Naive thymus-derived CD4-positive, alpha-beta T cell (primary cell): ENCODE measurements at regions not wholly inside any gene's neighbourhood (a gene's known extent, or its start where the extent isn't known, plus 50 kb on each side); places are given as distances from the start of the nearest gene placed in this dataset.

Experiments
- ATAC-seq: fragments of 150-1000 bp; cut with Tn5 transposase; 2 replicates; pipeline ENCODE4 v1.10.0; 2021; ENCODE audit warnings: mild to moderate bottlenecking, moderate library complexity
- CTCF ChIA-PET: fragments of 350-600 bp; sonication (Branson Sonifier 250); formaldehyde crosslinking; loops from one replicate; lab custom pipeline; 2021; ENCODE audit warnings: antibody characterized with exemption; lab: Charles Lee
- POLR2A ChIA-PET: fragments of 350-600 bp; sonication (Branson Sonifier 250); formaldehyde crosslinking; loops from one replicate; lab custom pipeline; 2021; ENCODE audit warnings: antibody characterized with exemption, inconsistent platforms; lab: Charles Lee
- DNase-seq, 9 donors: peaks; one replicate each; pipeline versions ENCODE4 v3.0.0 to v3.0.0-alpha.2; 2020 to 2022; ENCODE audit warnings: mixed read lengths in 1 of 9
- H3K27ac ChIP-seq: one replicate; pipeline ENCODE4 v1.7.0; 2013; ENCODE audit warnings: mild to moderate bottlenecking, low read depth, low read length, moderate library complexity
- H3K27me3 ChIP-seq, 2 donors: one replicate each; pipeline ENCODE4 v1.7.0; 2013; ENCODE audit warnings: low read length in 2 of 2, mild to moderate bottlenecking in 2 of 2, moderate library complexity in 2 of 2; ENCODE audit not compliant: control insufficient read depth in 2 of 2, insufficient read depth in 2 of 2
- H3K36me3 ChIP-seq, 3 experiments: 1 replicate in 2 of 3; 2 replicates in 1 of 3; pipeline ENCODE4 v1.7.0; 2013; ENCODE audit warnings: low read length in 3 of 3, mild to moderate bottlenecking in 3 of 3, moderate library complexity in 1 of 3; ENCODE audit not compliant: insufficient read depth in 3 of 3, control insufficient read depth in 2 of 3
- H3K4me1 ChIP-seq, 2 donors: one replicate each; pipeline ENCODE4 v1.7.0; 2013; ENCODE audit warnings: low read length in 2 of 2, mild to moderate bottlenecking in 2 of 2, moderate library complexity in 1 of 2; ENCODE audit not compliant: control insufficient read depth in 2 of 2, insufficient read depth in 2 of 2
- H3K4me3 ChIP-seq: 2 replicates; pipeline ENCODE4 v1.7.0; 2013; ENCODE audit warnings: mild to moderate bottlenecking, low read length
- H3K9me3 ChIP-seq, 3 experiments: 1 replicate in 2 of 3; 2 replicates in 1 of 3; pipeline ENCODE4 v1.7.0; 2013; ENCODE audit warnings: low read length in 3 of 3; ENCODE audit not compliant: control insufficient read depth in 2 of 3
- H3K27ac Mint-ChIP-seq, 9 donors: one replicate each; pipeline ENCODE4 v1.8.0; 2020 to 2022; ENCODE audit warnings: mixed read lengths in 9 of 9, mild to moderate bottlenecking in 8 of 9, moderate library complexity in 5 of 9, inconsistent platforms in 2 of 9
- H3K27me3 Mint-ChIP-seq, 5 donors: one replicate each; pipeline ENCODE4 v1.8.0; 2021 to 2022; ENCODE audit warnings: mixed read lengths in 5 of 5, mild to moderate bottlenecking in 1 of 5
- H3K36me3 Mint-ChIP-seq, 5 donors: one replicate each; pipeline ENCODE4 v1.8.0; 2020 to 2022; ENCODE audit warnings: mixed read lengths in 5 of 5, mild to moderate bottlenecking in 3 of 5, inconsistent platforms in 1 of 5
- H3K4me1 Mint-ChIP-seq, 7 donors: one replicate each; pipeline ENCODE4 v1.8.0; 2020 to 2022; ENCODE audit warnings: mixed read lengths in 7 of 7, mild to moderate bottlenecking in 3 of 7, inconsistent platforms in 1 of 7
- H3K4me3 Mint-ChIP-seq, 10 donors: one replicate each; pipeline ENCODE4 v1.8.0; 2020 to 2022; ENCODE audit warnings: mild to moderate bottlenecking in 10 of 10, mixed read lengths in 10 of 10, moderate library complexity in 6 of 10, inconsistent platforms in 2 of 10
- H3K9me3 Mint-ChIP-seq, 11 donors: one replicate each; pipeline ENCODE4 v1.8.0; 2020 to 2022; ENCODE audit warnings: mixed read lengths in 11 of 11, mild to moderate bottlenecking in 4 of 11, inconsistent platforms in 1 of 11, moderate library complexity in 1 of 11
- intact Hi-C, 2 donors: fragments of 100-400 bp; cut with micrococcal nuclease; formaldehyde crosslinking; loops; one replicate each; pipeline ENCODE4 v1.15.1; 2023

DNA sequence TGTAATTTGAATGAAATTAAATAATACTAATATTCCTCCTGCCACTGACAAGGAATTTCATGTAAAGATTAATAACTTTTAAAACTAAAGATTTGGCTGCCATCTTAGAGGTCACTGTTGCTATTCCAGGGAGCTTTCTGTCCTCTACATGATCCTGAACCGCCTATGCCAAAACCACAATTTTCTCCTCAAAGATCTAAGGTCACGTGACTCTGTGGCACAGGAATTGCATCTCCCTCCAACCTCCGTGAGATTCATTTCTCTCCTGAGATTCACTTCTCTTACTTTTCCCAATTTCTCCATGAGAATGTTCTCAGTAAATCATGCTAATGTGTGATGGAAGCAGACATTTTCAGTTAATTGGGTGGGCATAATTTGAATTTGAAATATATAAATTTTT lies 379.6 kb upstream of the TSHZ2 start:
- POLR2A ChIA-PET: no interaction called here
- no peaks in the 10 kb centered on the region for H3K4me1 ChIP-seq

DNA sequence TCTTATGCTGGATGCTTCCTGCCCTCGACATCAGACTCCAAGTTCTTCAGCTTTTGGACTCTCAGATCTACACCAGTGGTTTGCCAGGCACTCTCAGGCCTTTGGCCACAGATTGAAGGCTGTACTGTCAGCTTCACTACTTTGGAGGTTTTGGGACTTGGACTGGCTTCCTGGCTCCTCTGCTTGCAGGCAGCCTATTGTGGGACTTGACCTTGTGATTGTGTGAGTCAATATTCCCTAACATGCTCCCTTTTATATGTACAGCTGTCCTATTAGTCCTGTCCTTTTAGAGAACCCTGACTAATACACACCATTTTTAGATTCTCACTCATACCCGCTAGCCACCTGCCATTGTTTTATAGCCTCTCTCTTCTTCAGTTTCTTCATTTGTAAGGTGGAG lies 382.1 kb upstream of the TSHZ2 start:
- Mint-ChIP-seq H3K27me3 (peaks cover 0 to 4% (median 0%) of the 10 kb centered on the region in 5 donors), H3K9me3 (peaks cover 0 to 6% (median 0%) of the 10 kb centered on the region in 11 donors), H3K36me3 (peaks cover 0 to 4% (median 0%) of the 10 kb centered on the region in 5 donors), H3K27ac (no peak overlapping the region), H3K4me1 (no peaks in the 10 kb centered on the region), H3K4me3 (no peak overlapping the region)
- no peak for ATAC-seq
- H3K9me3 ChIP-seq: no peaks in the 10 kb centered on the region
- no peak overlapping the region for H3K4me3 ChIP-seq
- ChIA-PET POLR2A (no interaction called here), CTCF (no interaction called here)
- no peak overlapping the region for H3K27ac ChIP-seq
- no peak for DNase-seq
- no peaks in the 10 kb centered on the region for H3K27me3 ChIP-seq
- intact Hi-C loops: no loop called here
- H3K4me1 ChIP-seq: no peaks in the 10 kb centered on the region
- H3K36me3 ChIP-seq: no peaks in the 10 kb centered on the region

More for the DNA sequence above, 379.6 kb upstream of the TSHZ2 start:
- no peak overlapping the region for H3K27ac ChIP-seq
- H3K36me3 ChIP-seq: no peaks in the 10 kb centered on the region
- Mint-ChIP-seq H3K27ac (no peak overlapping the region), H3K4me3 (no peak overlapping the region), H3K27me3 (peaks cover 0 to 4% (median 0%) of the 10 kb centered on the region in 5 donors), H3K4me1 (no peaks in the 10 kb centered on the region), H3K9me3 (peaks cover 0 to 6% (median 0%) of the 10 kb centered on the region in 11 donors), H3K36me3 (peaks cover 0 to 4% (median 0%) of the 10 kb centered on the region in 5 donors)
- ATAC-seq (no peak), DNase-seq (no peak)
- intact Hi-C loops: no loop called here
- CTCF ChIA-PET: no interaction called here
- H3K4me3 ChIP-seq: no peak overlapping the region
- no peaks in the 10 kb centered on the region for H3K9me3 ChIP-seq
- H3K27me3 ChIP-seq: no peaks in the 10 kb centered on the region

DNA sequence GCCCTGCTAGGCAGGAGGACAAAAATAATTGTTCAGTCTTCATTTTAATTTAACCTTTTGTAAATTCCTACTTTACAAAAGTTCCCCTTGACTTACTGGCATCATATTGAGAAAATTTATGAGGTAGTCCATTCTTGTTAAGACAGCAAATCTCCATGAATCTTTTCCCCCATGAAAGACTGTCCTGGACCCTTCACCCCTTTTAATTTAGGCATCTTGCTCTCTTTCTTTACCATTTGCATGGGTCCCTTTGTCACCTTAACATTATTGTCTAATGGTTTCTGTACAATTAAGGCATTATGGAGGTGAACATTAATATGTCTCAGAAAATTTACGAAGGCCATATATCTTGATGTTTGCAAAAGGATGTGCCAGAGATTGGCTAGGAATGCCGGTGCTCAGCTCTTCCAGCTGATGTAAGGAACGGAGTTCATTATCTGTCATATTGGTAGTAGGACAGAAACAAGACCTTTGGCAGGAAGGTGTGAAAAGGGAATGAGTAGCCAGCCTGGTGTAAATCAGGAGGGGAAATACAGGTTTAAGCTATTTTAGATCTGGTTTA lies 382.8 kb upstream of the TSHZ2 start:
- Histone ChIP-seq H3K27me3 (no peaks in the 10 kb centered on the region), H3K36me3 (no peaks in the 10 kb centered on the region), H3K9me3 (no peaks in the 10 kb centered on the region), H3K27ac (no peak overlapping the region), H3K4me1 (no peaks in the 10 kb centered on the region), H3K4me3 (no peak overlapping the region)
- Mint-ChIP-seq H3K4me1 (no peaks in the 10 kb centered on the region), H3K27ac (no peak overlapping the region), H3K36me3 (peaks cover 0 to 4% (median 0%) of the 10 kb centered on the region in 5 donors), H3K4me3 (no peak overlapping the region), H3K9me3 (peaks cover 0 to 6% (median 0%) of the 10 kb centered on the region in 11 donors), H3K27me3 (peaks cover 0 to under 1% (median 0%) of the 10 kb centered on the region in 5 donors)
- ChIA-PET POLR2A (no interaction called here), CTCF (interaction anchor here (0.6 kb wide), 1 partner anchor 68 kb away, joined by 3 read pairs; no protein-coding TSS in a partner anchor)
- intact Hi-C loops: loop anchor here in 1 of 2 donors (10.0 kb wide), 1 partner anchor 65 kb away; no protein-coding TSS in a partner anchor
- no peak for DNase-seq
- no peak for ATAC-seq

DNA sequence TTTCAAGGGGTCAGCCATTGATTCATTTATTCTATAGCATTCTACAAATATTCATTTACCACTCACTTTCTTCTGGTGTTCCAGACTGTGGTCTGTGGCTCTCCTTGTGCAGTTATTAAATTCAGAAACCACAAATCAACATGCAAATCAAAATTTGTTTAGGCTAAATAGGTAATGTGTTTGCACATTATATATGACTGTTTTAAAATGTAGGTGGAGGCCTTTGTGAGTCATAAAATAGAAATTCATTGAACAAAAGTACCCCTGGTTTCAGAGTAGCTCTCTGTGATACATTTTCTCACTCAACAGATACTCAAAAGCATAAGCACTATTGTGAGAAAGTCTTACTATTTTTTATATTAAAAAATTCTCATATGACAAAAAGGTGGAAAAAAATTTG lies 385.5 kb upstream of the TSHZ2 start:
- Mint-ChIP-seq H3K27me3 (no peaks in the 10 kb centered on the region), H3K36me3 (peaks cover 0 to 4% (median 0%) of the 10 kb centered on the region in 5 donors), H3K27ac (peak overlapping the region in 1 of 9 donors; percentile 13), H3K9me3 (peaks cover 0 to 3% (median 0%) of the 10 kb centered on the region in 11 donors), H3K4me1 (no peaks in the 10 kb centered on the region), H3K4me3 (no peak overlapping the region)
- POLR2A ChIA-PET: no interaction called here
- Histone ChIP-seq H3K27me3 (no peaks in the 10 kb centered on the region), H3K9me3 (no peaks in the 10 kb centered on the region), H3K4me3 (no peak overlapping the region), H3K36me3 (no peaks in the 10 kb centered on the region), H3K4me1 (no peaks in the 10 kb centered on the region), H3K27ac (no peak overlapping the region)
- CTCF ChIA-PET: no interaction called here
- ATAC-seq (no peak), DNase-seq (no peak)
- intact Hi-C loops: loop anchor here in 1 of 2 donors (10.0 kb wide), 1 partner anchor 62 kb away; no protein-coding TSS in a partner anchor

DNA sequence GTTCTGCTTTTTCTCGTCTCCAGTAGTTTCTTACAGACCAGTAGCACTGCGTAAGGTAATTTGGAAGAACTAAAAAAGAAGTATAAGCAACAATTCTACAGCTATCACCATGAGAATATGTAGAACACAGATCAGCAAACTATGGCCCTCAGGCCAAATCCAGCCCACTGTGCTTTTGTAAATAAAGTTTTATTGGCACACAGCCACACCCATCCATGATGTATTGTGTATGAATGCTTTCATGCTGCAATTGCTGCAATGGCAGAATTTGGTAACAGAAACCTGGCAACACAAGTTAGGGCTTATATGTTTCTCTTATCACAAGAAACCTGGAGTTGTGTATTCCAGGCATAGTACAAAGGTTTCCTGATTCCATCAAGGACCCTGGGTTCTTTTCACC lies 386.8 kb upstream of the TSHZ2 start:
- ChIA-PET POLR2A (no interaction called here), CTCF (no interaction called here)
- DNase-seq (no peak), ATAC-seq (no peak)
- Mint-ChIP-seq H3K4me1 (no peaks in the 10 kb centered on the region), H3K9me3 (peaks cover 0 to 6% (median 0%) of the 10 kb centered on the region in 11 donors), H3K36me3 (peaks cover 0 to 4% (median 0%) of the 10 kb centered on the region in 5 donors), H3K4me3 (no peak overlapping the region), H3K27me3 (no peaks in the 10 kb centered on the region), H3K27ac (no peak overlapping the region)
- Histone ChIP-seq H3K27me3 (no peaks in the 10 kb centered on the region), H3K4me3 (no peak overlapping the region), H3K9me3 (no peaks in the 10 kb centered on the region), H3K27ac (no peak overlapping the region), H3K36me3 (no peaks in the 10 kb centered on the region), H3K4me1 (no peaks in the 10 kb centered on the region)
- intact Hi-C loops: loop anchor here in 1 of 2 donors (10.0 kb wide), 1 partner anchor 61 kb away; no protein-coding TSS in a partner anchor

DNA sequence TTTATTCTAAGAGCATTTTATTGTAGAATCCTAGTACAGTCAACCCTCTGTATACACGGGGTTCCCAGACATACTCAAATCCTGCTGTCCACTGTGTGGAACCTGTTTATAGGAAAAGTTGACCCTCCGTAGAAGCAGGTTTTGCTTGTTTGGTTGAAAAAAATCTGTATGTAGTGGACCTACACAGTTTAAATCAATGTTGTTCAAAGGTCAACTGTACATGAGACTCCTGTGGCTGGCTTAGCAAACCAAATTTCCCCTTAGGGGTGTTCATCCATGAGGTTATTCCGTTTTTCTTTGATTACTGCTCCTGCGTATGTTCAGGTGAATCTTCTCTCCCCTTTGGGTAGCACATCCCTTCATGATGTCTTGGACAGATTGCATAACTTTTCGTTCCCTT lies 387.0 kb upstream of the ZFP64 start:
- ChIA-PET CTCF (interaction anchor here (1.4 kb wide), 1 partner anchor 10 kb away, joined by 3 read pairs; no protein-coding TSS in a partner anchor), POLR2A (no interaction called here)
- intact Hi-C loops: no loop called here
- Mint-ChIP-seq H3K27me3 (peaks cover 0 to 4% (median 0%) of the 10 kb centered on the region in 5 donors), H3K36me3 (peaks cover 0 to 12% (median 6%) of the 10 kb centered on the region in 5 donors), H3K9me3 (peaks cover 0 to 10% (median 7%) of the 10 kb centered on the region in 11 donors), H3K27ac (no peak overlapping the region), H3K4me3 (no peak overlapping the region), H3K4me1 (peaks cover 0 to 4% (median 0%) of the 10 kb centered on the region in 7 donors)
- H3K4me3 ChIP-seq: no peak overlapping the region
- no peaks in the 10 kb centered on the region for H3K27me3 ChIP-seq
- no peaks in the 10 kb centered on the region for H3K9me3 ChIP-seq
- no peaks in the 10 kb centered on the region for H3K4me1 ChIP-seq
- ATAC-seq (no peak), DNase-seq (no peak)
- H3K36me3 ChIP-seq: no peaks in the 10 kb centered on the region
- H3K27ac ChIP-seq: no peak overlapping the region

DNA sequence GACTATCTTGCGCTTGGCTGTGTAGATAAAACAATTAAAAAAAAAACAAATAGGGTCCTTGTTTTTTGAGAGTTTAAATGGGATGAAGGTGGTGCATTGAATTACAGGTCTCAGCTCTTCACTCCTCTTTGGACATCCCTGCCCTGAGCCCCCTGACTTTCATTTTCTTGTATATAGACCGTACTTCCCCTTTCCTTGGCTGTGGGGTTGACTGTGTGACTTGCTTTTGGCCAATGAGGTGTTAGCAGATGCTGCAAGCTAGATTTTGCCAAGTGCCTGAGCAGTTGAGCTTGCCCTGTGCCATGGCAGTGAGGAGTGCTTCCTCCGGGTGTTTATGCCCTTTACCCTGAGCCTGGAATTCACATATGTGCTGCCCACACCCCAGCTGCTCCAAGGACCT lies 386.1 kb upstream of the ZFP64 start:
- Histone ChIP-seq H3K4me3 (no peak overlapping the region), H3K27me3 (no peaks in the 10 kb centered on the region), H3K36me3 (no peaks in the 10 kb centered on the region), H3K27ac (no peak overlapping the region), H3K9me3 (no peaks in the 10 kb centered on the region), H3K4me1 (no peaks in the 10 kb centered on the region)
- intact Hi-C loops: no loop called here
- ChIA-PET POLR2A (no interaction called here), CTCF (interaction anchor here (1.4 kb wide), 1 partner anchor 9 kb away, joined by 3 read pairs; no protein-coding TSS in a partner anchor)
- no peak for DNase-seq
- peaks cover 0 to 12% (median 6%) of the 10 kb centered on the region in 5 donors for H3K36me3 Mint-ChIP-seq
- ATAC-seq: no peak
- peaks cover 0 to 4% (median 0%) of the 10 kb centered on the region in 7 donors for H3K4me1 Mint-ChIP-seq
- peaks cover 0 to 4% (median 0%) of the 10 kb centered on the region in 5 donors for H3K27me3 Mint-ChIP-seq
- peaks cover 0 to 10% (median 7%) of the 10 kb centered on the region in 11 donors for H3K9me3 Mint-ChIP-seq
- no peak overlapping the region for H3K4me3 Mint-ChIP-seq
- no peak overlapping the region for H3K27ac Mint-ChIP-seq
